Liver (tissue), 8 donors: ENCODE measurements at regions not wholly inside any gene's neighbourhood (a gene's known extent, or its start where the extent isn't known, plus 50 kb on each side); places are given as distances from the start of the nearest gene placed in this dataset.

Experiments used
- DNase-seq: peaks from one replicate; pipeline ENCODE4 v3.0.0-alpha.2; 2017; ENCODE audit warnings: low spot score
- H3K27ac ChIP-seq, 2 donors: one replicate each; pipeline ENCODE4 v1.7.0; 2013; ENCODE audit warnings: inconsistent platforms in 2 of 2, low read length in 2 of 2, control low read depth in 1 of 2, low read depth in 1 of 2, mild to moderate bottlenecking in 1 of 2
- H3K27me3 ChIP-seq, 4 donors: one replicate each; pipeline versions ENCODE4 v1.6.1 to v1.7.0; 2013; ENCODE audit warnings: low read length in 3 of 4, inconsistent platforms in 1 of 4, mild to moderate bottlenecking in 1 of 4, moderate library complexity in 1 of 4; ENCODE audit not compliant: control insufficient read depth in 4 of 4, insufficient read depth in 4 of 4
- H3K36me3 ChIP-seq, 4 donors: one replicate each; pipeline versions ENCODE4 v1.6.1 to v1.7.0; 2013; ENCODE audit warnings: low read length in 3 of 4, mild to moderate bottlenecking in 3 of 4, low read depth in 1 of 4, moderate library complexity in 1 of 4; ENCODE audit not compliant: control insufficient read depth in 4 of 4, insufficient read depth in 3 of 4
- H3K4me1 ChIP-seq, 4 donors: one replicate each; pipeline versions ENCODE4 v1.6.1 to v1.7.0; 2013; ENCODE audit warnings: low read length in 3 of 4, mild to moderate bottlenecking in 3 of 4, moderate library complexity in 1 of 4; ENCODE audit not compliant: control insufficient read depth in 4 of 4, insufficient read depth in 4 of 4
- H3K4me3 ChIP-seq, 3 donors: one replicate each; pipeline versions ENCODE4 v1.6.1 to v1.7.0; 2013; ENCODE audit warnings: low read length in 3 of 3, control low read depth in 1 of 3, low read depth in 1 of 3, mild to moderate bottlenecking in 1 of 3
- H3K9ac ChIP-seq, 2 donors: one replicate each; pipeline ENCODE4 v1.7.0; 2013; ENCODE audit warnings: low read length in 2 of 2, mild to moderate bottlenecking in 2 of 2, moderate library complexity in 2 of 2, control low read depth in 1 of 2, low read depth in 1 of 2
- H3K9me3 ChIP-seq, 4 donors: one replicate each; pipeline versions ENCODE4 v1.6.1 to v1.7.0; 2013; ENCODE audit warnings: low read length in 3 of 4; ENCODE audit not compliant: control insufficient read depth in 4 of 4
- ATF3 ChIP-seq: IDR thresholded peaks from 2 replicates; pipeline ENCODE4 v1.6.1; 2016; ENCODE audit warnings: antibody characterized with exemption
- CTCF ChIP-seq: fragments of 150-350 bp; IDR thresholded peaks from 2 replicates; pipeline ENCODE4 v1.5.1; 2017; ENCODE audit warnings: improper control_type of control experiment, low read depth, low read length; ENCODE audit not compliant: missing input control
- EGR1 ChIP-seq, 2 donors: IDR thresholded peaks; 2 replicates each; pipeline ENCODE4 v1.6.1; 2016 to 2018; ENCODE audit warnings: antibody characterized with exemption in 2 of 2, low read depth in 2 of 2
- FOXA1 ChIP-seq: IDR thresholded peaks from 2 replicates; pipeline ENCODE4 v1.6.1; 2016; ENCODE audit warnings: antibody characterized with exemption
- FOXA2 ChIP-seq: IDR thresholded peaks from 2 replicates; pipeline ENCODE4 v1.6.1; 2016; ENCODE audit warnings: antibody characterized with exemption
- HNF4A ChIP-seq, 2 donors: conservative IDR thresholded peaks; 2 replicates each; pipeline ENCODE4 v1.6.1; 2016; ENCODE audit warnings: antibody characterized with exemption in 2 of 2, mild to moderate bottlenecking in 2 of 2
- HNF4G ChIP-seq: IDR thresholded peaks from 2 replicates; pipeline ENCODE4 v1.6.1; 2016; ENCODE audit warnings: antibody characterized with exemption
- MAX ChIP-seq: IDR thresholded peaks from 2 replicates; pipeline ENCODE4 v1.6.1; 2016; ENCODE audit warnings: antibody characterized with exemption
- NR2F2 ChIP-seq: IDR thresholded peaks from 2 replicates; pipeline ENCODE4 v1.6.1; 2016; ENCODE audit warnings: antibody characterized with exemption
- RAD21 ChIP-seq, 2 donors: IDR thresholded peaks; 2 replicates each; pipeline ENCODE4 v1.6.1; 2016; ENCODE audit warnings: antibody characterized with exemption in 2 of 2, mild to moderate bottlenecking in 2 of 2
- RXRA ChIP-seq, 2 donors: IDR thresholded peaks; 2 replicates each; pipeline ENCODE4 v1.6.1; 2017 to 2018; ENCODE audit warnings: antibody characterized with exemption in 2 of 2, mild to moderate bottlenecking in 1 of 2
- SP1 ChIP-seq: IDR thresholded peaks from 2 replicates; pipeline ENCODE4 v1.6.1; 2018; ENCODE audit warnings: antibody characterized with exemption, mild to moderate bottlenecking
- TAF1 ChIP-seq: conservative IDR thresholded peaks from 2 replicates; pipeline ENCODE4 v1.6.1; 2016; ENCODE audit warnings: antibody characterized with exemption, mild to moderate bottlenecking
- WGBS: extraction: QIAGEN DNeasy Blood & Tissue Kit; methylation state at CpG from one replicate; pipeline ENCODE4 v1.1.7; 2013; 5-methylcytosine and 5-hydroxymethylcytosine counted together
- donor health status: healthy.
- donor health status: healthy.
- donor health status: healthy.
- donor health status: healthy.
- donor health status: healthy.

GRCh38 chr11:24078018-24078417 is 418.8 kb upstream of the LUZP2 start:
- no peak for DNase-seq
- Histone ChIP-seq H3K27ac (no peak overlapping the region), H3K9ac (no peak overlapping the region), H3K9me3 (no peaks in the 10 kb centered on the region), H3K36me3 (no peaks in the 10 kb centered on the region), H3K4me3 (no peak overlapping the region), H3K4me1 (no peaks in the 10 kb centered on the region), H3K27me3 (peaks cover 0 to 2% (median 0%) of the 10 kb centered on the region in 4 donors)
- 59% methylated on average over 3 of the region's 3 CpGs for WGBS
- no peak for TF ChIP-seq FOXA2

- 74% methylated on average over 1 of the region's 1 CpG for WGBS
- no peaks in the 10 kb centered on the region for H3K9me3 ChIP-seq
- DNase-seq, result no peak
- H3K27me3 ChIP-seq, result peaks cover 0 to 2% (median 0%) of the 10 kb centered on the region in 4 donors
- H3K27ac ChIP-seq, result no peak overlapping the region
- no peak for TF ChIP-seq NR2F2
- no peak for TF ChIP-seq ATF3
- TF ChIP-seq HNF4G, result no peak
- no peak for TF ChIP-seq EGR1 (IDR thresholded peaks at IDR 0.05; ENCODE audit: low read depth in 2 of 2)
- no peak for TF ChIP-seq SP1
- TF ChIP-seq RXRA (IDR thresholded peaks at IDR 0.05), result no peak
- no peak for TF ChIP-seq TAF1
- H3K4me3 ChIP-seq, result no peak overlapping the region
- no peaks in the 10 kb centered on the region for H3K4me1 ChIP-seq
- no peaks in the 10 kb centered on the region for H3K36me3 ChIP-seq
- no peak overlapping the region for H3K9ac ChIP-seq
These were observed 414.6 kb upstream of the LUZP2 start for GRCh38 chr11:24082241-24082640.

GRCh38 chr11:24082860-24083259 is 414.0 kb upstream of the LUZP2 start:
- Histone ChIP-seq H3K4me1 (no peaks in the 10 kb centered on the region), H3K9ac (no peak overlapping the region), H3K9me3 (no peaks in the 10 kb centered on the region), H3K36me3 (no peaks in the 10 kb centered on the region), H3K27me3 (peaks cover 0 to 2% (median 0%) of the 10 kb centered on the region in 4 donors), H3K27ac (no peak overlapping the region), H3K4me3 (no peak overlapping the region)
- 43% methylated on average over 1 of the region's 1 CpG for WGBS
- no peak for DNase-seq
- TF ChIP-seq RAD21 (IDR thresholded peaks at IDR 0.05), result no peak
- no peak for TF ChIP-seq HNF4A (conservative IDR thresholded peaks at IDR 0.05)
- TF ChIP-seq ATF3, result no peak

GRCh38 chr11:24084956-24085355 is 411.9 kb upstream of the LUZP2 start:
- no peak for TF ChIP-seq HNF4G
- TF ChIP-seq TAF1, result no peak
- TF ChIP-seq ATF3, result no peak
- TF ChIP-seq CTCF, result no peak
- no peak for TF ChIP-seq FOXA2
- no peak for TF ChIP-seq FOXA1
- no peak for TF ChIP-seq MAX
- no peak for TF ChIP-seq RXRA (IDR thresholded peaks at IDR 0.05)
- no peak overlapping the region for H3K9ac ChIP-seq
- WGBS, result 39% methylated on average over 1 of the region's 1 CpG

More at GRCh38 chr11:24084956-24085355, 411.9 kb upstream of the LUZP2 start:
- Histone ChIP-seq H3K9me3 (no peaks in the 10 kb centered on the region), H3K4me3 (no peak overlapping the region), H3K4me1 (no peaks in the 10 kb centered on the region), H3K27ac (no peak overlapping the region), H3K36me3 (no peaks in the 10 kb centered on the region), H3K27me3 (no peaks in the 10 kb centered on the region)
- no peak for DNase-seq
